ENCODE measurements at regions not wholly inside any gene's neighbourhood (a gene's known extent, or its start where the extent isn't known, plus 50 kb on each side); places are given as distances from the start of the nearest gene placed in this dataset.

- TF ChIP-seq, protein P1, sequence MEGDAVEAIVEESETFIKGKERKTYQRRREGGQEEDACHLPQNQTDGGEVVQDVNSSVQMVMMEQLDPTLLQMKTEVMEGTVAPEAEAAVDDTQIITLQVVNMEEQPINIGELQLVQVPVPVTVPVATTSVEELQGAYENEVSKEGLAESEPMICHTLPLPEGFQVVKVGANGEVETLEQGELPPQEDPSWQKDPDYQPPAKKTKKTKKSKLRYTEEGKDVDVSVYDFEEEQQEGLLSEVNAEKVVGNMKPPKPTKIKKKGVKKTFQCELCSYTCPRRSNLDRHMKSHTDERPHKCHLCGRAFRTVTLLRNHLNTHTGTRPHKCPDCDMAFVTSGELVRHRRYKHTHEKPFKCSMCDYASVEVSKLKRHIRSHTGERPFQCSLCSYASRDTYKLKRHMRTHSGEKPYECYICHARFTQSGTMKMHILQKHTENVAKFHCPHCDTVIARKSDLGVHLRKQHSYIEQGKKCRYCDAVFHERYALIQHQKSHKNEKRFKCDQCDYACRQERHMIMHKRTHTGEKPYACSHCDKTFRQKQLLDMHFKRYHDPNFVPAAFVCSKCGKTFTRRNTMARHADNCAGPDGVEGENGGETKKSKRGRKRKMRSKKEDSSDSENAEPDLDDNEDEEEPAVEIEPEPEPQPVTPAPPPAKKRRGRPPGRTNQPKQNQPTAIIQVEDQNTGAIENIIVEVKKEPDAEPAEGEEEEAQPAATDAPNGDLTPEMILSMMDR (IDR thresholded peaks at IDR 0.05): no peak
- no peak for TF ChIP-seq POLR2A (IDR thresholded peaks at IDR 0.05)
Observed at GRCh38 chr6:160818934-160819333, 116.9 kb downstream of the PLG start.
